Right lung (tissue), 2 donors: ENCODE measurements at regions not wholly inside any gene's neighbourhood (a gene's known extent, or its start where the extent isn't known, plus 50 kb on each side); places are given as distances from the start of the nearest gene placed in this dataset.
A peak's percentile ranks its signal among the peaks of the same experiment; 100 is the strongest.

Experiments used
- DNase-seq, 2 donors: peaks; one replicate each; pipeline ENCODE4 v3.0.0-alpha.2; 2013

GRCh38 chr6:66435321-66435720, 728.3 kb upstream of the EYS start:
- no peak for DNase-seq

GRCh38 chr6:66429210-66429609, 722.2 kb upstream of the EYS start:
- DNase-seq: peak; percentile 84 to 88

GRCh38 chr6:66423047-66423446, 716.0 kb upstream of the EYS start:
- no peak for DNase-seq

- DNase-seq: no peak
Measured at GRCh38 chr6:66421570-66421969, 714.5 kb upstream of the EYS start.

- no peak for DNase-seq
Measured at GRCh38 chr6:66418906-66419305, 711.9 kb upstream of the EYS start.

GRCh38 chr6:66403966-66404365, 696.9 kb upstream of the EYS start:
- DNase-seq: no peak

GRCh38 chr6:66402873-66403272, 695.8 kb upstream of the EYS start:
- DNase-seq: no peak

GRCh38 chr6:66396549-66396948, 689.5 kb upstream of the EYS start:
- DNase-seq: no peak

- DNase-seq: no peak
Measured at GRCh38 chr6:66396145-66396544, 689.1 kb upstream of the EYS start.

GRCh38 chr6:66390393-66390792, 683.4 kb upstream of the EYS start:
- no peak for DNase-seq

- no peak for DNase-seq
Measured at GRCh38 chr6:66376001-66376400, 669.0 kb upstream of the EYS start.

- DNase-seq: no peak
Measured at GRCh38 chr6:66369407-66369806, 662.4 kb upstream of the EYS start.

GRCh38 chr6:66362888-66363287, 655.9 kb upstream of the EYS start:
- DNase-seq: no peak

GRCh38 chr6:66361886-66362285, 654.9 kb upstream of the EYS start:
- DNase-seq: no peak

GRCh38 chr6:66357781-66358180, 650.8 kb upstream of the EYS start:
- DNase-seq: no peak

GRCh38 chr6:66355471-66355870, 648.4 kb upstream of the EYS start:
- DNase-seq: no peak

- no peak for DNase-seq
Measured at GRCh38 chr6:66344796-66345195, 637.8 kb upstream of the EYS start.

- DNase-seq: no peak
Measured at GRCh38 chr6:66340736-66341135, 633.7 kb upstream of the EYS start.

GRCh38 chr6:66336176-66336575, 629.1 kb upstream of the EYS start:
- no peak for DNase-seq

GRCh38 chr6:66328200-66328599, 621.2 kb upstream of the EYS start:
- no peak for DNase-seq

GRCh38 chr6:66326228-66326627, 619.2 kb upstream of the EYS start:
- DNase-seq: no peak

- no peak for DNase-seq
Measured at GRCh38 chr6:66321017-66321416, 614.0 kb upstream of the EYS start.

- DNase-seq: no peak
Measured at GRCh38 chr6:66307490-66307889, 600.5 kb upstream of the EYS start.

GRCh38 chr6:66291905-66292304, 584.9 kb upstream of the EYS start:
- DNase-seq: no peak

GRCh38 chr6:66289889-66290288, 582.9 kb upstream of the EYS start:
- no peak for DNase-seq
